ENCODE measurements at regions not wholly inside any gene's neighbourhood (a gene's known extent, or its start where the extent isn't known, plus 50 kb on each side); places are given as distances from the start of the nearest gene placed in this dataset.

DNA sequence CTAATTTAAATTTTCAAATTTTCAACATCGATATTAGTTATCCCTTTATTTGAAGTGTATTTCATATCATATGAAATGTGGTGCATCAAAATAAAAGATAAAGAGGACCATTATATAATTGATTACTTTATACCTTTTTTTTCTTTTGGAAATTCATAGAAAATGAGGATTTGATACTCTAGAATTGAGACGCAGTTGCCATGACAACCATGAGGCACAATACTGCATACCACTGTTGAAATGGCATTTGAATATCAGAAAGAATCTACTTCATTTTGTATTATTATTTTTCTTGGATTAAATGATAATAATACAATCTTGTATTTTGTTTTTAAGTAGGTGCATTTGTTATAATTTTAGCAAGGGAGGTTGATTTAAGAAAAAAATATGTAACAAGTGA is 323.1 kb downstream of the PCDH18 start:
- H3K4me3 ChIP-seq: no peak overlapping the region
- CTCF ChIA-PET: no interaction called here
- H3K27me3 ChIP-seq (replicated peaks in 1 of 2; ENCODE audit: control insufficient read depth in 2 of 2, insufficient read depth in 2 of 2, low read length in 1 of 2): no peaks in the 10 kb centered on the region
- in situ Hi-C loops (cut with MboI): no loop called here
- intact Hi-C loops (cut with micrococcal nuclease; ENCODE audit: unreplicated experiment): no loop called here
- H3K79me2 ChIP-seq (ENCODE audit: control insufficient read depth, insufficient read depth, low read length): no peaks in the 10 kb centered on the region
- SMC1A ChIA-PET (ENCODE audit: uncharacterized antibody, unreplicated experiment): no interaction called here
- no peaks in the 10 kb centered on the region for H3K4me1 ChIP-seq (ENCODE audit: control insufficient read depth, insufficient read depth, low read length)
- WGBS (ENCODE audit: insufficient coverage, insufficient replicate concordance, low lambda C conversion rate, missing lambda C conversion rate): 23% methylated on average over 2 of the region's 2 CpGs
- FAIRE-seq: no peak
- no peak overlapping the region for H3K4me2 ChIP-seq (ENCODE audit: control insufficient read depth, insufficient read depth)
- no peak for TF ChIP-seq SUPT20H (IDR thresholded peaks at IDR 0.05; ENCODE audit: borderline replicate concordance, control insufficient read depth, low read depth, low read length)
- no peak for TF ChIP-seq RFX5 (IDR thresholded peaks at IDR 0.05; ENCODE audit: low read depth, low read length)
- TF ChIP-seq, protein P1, sequence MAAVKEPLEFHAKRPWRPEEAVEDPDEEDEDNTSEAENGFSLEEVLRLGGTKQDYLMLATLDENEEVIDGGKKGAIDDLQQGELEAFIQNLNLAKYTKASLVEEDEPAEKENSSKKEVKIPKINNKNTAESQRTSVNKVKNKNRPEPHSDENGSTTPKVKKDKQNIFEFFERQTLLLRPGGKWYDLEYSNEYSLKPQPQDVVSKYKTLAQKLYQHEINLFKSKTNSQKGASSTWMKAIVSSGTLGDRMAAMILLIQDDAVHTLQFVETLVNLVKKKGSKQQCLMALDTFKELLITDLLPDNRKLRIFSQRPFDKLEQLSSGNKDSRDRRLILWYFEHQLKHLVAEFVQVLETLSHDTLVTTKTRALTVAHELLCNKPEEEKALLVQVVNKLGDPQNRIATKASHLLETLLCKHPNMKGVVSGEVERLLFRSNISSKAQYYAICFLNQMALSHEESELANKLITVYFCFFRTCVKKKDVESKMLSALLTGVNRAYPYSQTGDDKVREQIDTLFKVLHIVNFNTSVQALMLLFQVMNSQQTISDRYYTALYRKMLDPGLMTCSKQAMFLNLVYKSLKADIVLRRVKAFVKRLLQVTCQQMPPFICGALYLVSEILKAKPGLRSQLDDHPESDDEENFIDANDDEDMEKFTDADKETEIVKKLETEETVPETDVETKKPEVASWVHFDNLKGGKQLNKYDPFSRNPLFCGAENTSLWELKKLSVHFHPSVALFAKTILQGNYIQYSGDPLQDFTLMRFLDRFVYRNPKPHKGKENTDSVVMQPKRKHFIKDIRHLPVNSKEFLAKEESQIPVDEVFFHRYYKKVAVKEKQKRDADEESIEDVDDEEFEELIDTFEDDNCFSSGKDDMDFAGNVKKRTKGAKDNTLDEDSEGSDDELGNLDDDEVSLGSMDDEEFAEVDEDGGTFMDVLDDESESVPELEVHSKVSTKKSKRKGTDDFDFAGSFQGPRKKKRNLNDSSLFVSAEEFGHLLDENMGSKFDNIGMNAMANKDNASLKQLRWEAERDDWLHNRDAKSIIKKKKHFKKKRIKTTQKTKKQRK (IDR thresholded peaks at IDR 0.05; ENCODE audit: low read depth, low read length): no peak
- TF ChIP-seq, protein P2, sequence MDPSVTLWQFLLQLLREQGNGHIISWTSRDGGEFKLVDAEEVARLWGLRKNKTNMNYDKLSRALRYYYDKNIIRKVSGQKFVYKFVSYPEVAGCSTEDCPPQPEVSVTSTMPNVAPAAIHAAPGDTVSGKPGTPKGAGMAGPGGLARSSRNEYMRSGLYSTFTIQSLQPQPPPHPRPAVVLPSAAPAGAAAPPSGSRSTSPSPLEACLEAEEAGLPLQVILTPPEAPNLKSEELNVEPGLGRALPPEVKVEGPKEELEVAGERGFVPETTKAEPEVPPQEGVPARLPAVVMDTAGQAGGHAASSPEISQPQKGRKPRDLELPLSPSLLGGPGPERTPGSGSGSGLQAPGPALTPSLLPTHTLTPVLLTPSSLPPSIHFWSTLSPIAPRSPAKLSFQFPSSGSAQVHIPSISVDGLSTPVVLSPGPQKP (IDR thresholded peaks at IDR 0.05; ENCODE audit: low read depth, low read length): no peak
- no peak for TF ChIP-seq NFXL1 (IDR thresholded peaks at IDR 0.05; ENCODE audit: borderline replicate concordance)
- TF ChIP-seq TCF12 (IDR thresholded peaks at IDR 0.05; ENCODE audit: low read depth, low read length): no peak
- TF ChIP-seq RBBP5 (conservative IDR thresholded peaks at IDR 0.05): no peak
- TF ChIP-seq CREB1 (IDR thresholded peaks at IDR 0.05; ENCODE audit: low read depth): no peak
- no peak for TF ChIP-seq ASH2L (IDR thresholded peaks at IDR 0.05; ENCODE audit: borderline replicate concordance, low read depth)
- TF ChIP-seq, protein P3, sequence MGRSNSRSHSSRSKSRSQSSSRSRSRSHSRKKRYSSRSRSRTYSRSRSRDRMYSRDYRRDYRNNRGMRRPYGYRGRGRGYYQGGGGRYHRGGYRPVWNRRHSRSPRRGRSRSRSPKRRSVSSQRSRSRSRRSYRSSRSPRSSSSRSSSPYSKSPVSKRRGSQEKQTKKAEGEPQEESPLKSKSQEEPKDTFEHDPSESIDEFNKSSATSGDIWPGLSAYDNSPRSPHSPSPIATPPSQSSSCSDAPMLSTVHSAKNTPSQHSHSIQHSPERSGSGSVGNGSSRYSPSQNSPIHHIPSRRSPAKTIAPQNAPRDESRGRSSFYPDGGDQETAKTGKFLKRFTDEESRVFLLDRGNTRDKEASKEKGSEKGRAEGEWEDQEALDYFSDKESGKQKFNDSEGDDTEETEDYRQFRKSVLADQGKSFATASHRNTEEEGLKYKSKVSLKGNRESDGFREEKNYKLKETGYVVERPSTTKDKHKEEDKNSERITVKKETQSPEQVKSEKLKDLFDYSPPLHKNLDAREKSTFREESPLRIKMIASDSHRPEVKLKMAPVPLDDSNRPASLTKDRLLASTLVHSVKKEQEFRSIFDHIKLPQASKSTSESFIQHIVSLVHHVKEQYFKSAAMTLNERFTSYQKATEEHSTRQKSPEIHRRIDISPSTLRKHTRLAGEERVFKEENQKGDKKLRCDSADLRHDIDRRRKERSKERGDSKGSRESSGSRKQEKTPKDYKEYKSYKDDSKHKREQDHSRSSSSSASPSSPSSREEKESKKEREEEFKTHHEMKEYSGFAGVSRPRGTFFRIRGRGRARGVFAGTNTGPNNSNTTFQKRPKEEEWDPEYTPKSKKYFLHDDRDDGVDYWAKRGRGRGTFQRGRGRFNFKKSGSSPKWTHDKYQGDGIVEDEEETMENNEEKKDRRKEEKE (IDR thresholded peaks at IDR 0.05): no peak
- no peak for TF ChIP-seq SUZ12 (IDR thresholded peaks at IDR 0.05; ENCODE audit: unreplicated experiment)
- no peak for TF ChIP-seq NRF1 (conservative IDR thresholded peaks at IDR 0.05; ENCODE audit: low read depth, low read length)
- TF ChIP-seq CEBPB (IDR thresholded peaks at IDR 0.05; ENCODE audit: borderline replicate concordance in 1 of 2, low read depth in 2 of 2, low read length in 2 of 2): no peak
- ATAC-seq: no peak
- no peak overlapping the region for H3K27ac ChIP-seq (ENCODE audit: control insufficient read depth, insufficient read depth)
- no peaks in the 10 kb centered on the region for H3K36me3 ChIP-seq (ENCODE audit: control insufficient read depth in 2 of 2, insufficient read depth in 2 of 2, low read length in 1 of 2)
- RAD21 ChIA-PET (ENCODE audit: unreplicated experiment): no interaction called here
- BruUV-seq (replicated peaks): no TSS peak
- no peaks in the 10 kb centered on the region for H4K20me1 ChIP-seq (ENCODE audit: control insufficient read depth, insufficient read depth)
- H2AFZ ChIP-seq (ENCODE audit: control insufficient read depth, low read depth, low read length): no peak overlapping the region
- no peaks in the 10 kb centered on the region for H3K9me3 ChIP-seq (replicated peaks; ENCODE audit: control insufficient read depth, insufficient read depth, low read length)
- no peak for DNase-seq (ENCODE audit: low read depth, low spot score)
- POLR2A ChIA-PET: no interaction called here
- no peak overlapping the region for H3K9ac ChIP-seq (ENCODE audit: control insufficient read depth, insufficient read depth, low read length)
